PC-9 (cell line): ENCODE measurements at regions not wholly inside any gene's neighbourhood (a gene's known extent, or its start where the extent isn't known, plus 50 kb on each side); places are given as distances from the start of the nearest gene placed in this dataset.

ENCODE experiments used
- BruUV-seq: library from RNA; stranded (reverse); fragments of 400-500 nt; replicated peaks from 2 replicates; lab custom pipeline; 2021; lab: Mats Ljungman, UMichigan
- CTCF ChIA-PET: fragments of 300-600 bp; sonication (Branson Sonifier 250); formaldehyde crosslinking; loops from one replicate; lab custom pipeline; 2022; ENCODE audit warnings: antibody characterized with exemption; lab: Charles Lee
- POLR2A ChIA-PET: fragments of 300-600 bp; sonication (Branson Sonifier 250); formaldehyde crosslinking; loops from one replicate; lab custom pipeline; 2022; ENCODE audit warnings: antibody characterized with exemption; ENCODE audit not compliant: unreplicated experiment; lab: Charles Lee
- DNase-seq, 2 experiments: peaks; one replicate each; pipeline versions ENCODE4 v3.0.0 to v3.0.0-alpha.2; 2015 to 2022; ENCODE audit warnings: mixed read lengths in 1 of 2
- H2AFZ ChIP-seq: fragments of 200-600 bp; sonication (generic); 2 replicates; pipeline ENCODE4 v1.8.1; 2017; ENCODE audit warnings: antibody characterized with exemption
- H3F3A ChIP-seq: fragments of 200-600 bp; sonication (generic); 2 replicates; pipeline ENCODE4 v1.8.1; 2017; ENCODE audit warnings: antibody characterized with exemption, mild to moderate bottlenecking, low read depth; ENCODE audit not compliant: insufficient read depth
- H3K27ac ChIP-seq: fragments of 200-600 bp; sonication (generic); 2 replicates; pipeline ENCODE4 v1.6.1; 2016; ENCODE audit warnings: mixed run types
- H3K27me3 ChIP-seq: fragments of 200-600 bp; sonication (generic); 2 replicates; pipeline ENCODE4 v1.6.1; 2016; ENCODE audit warnings: low read depth, mixed run types; ENCODE audit not compliant: insufficient read depth
- H3K36me3 ChIP-seq: fragments of 200-600 bp; sonication (generic); 2 replicates; pipeline ENCODE4 v1.6.1; 2016; ENCODE audit warnings: low read depth, mixed run types
- H3K4me1 ChIP-seq: fragments of 200-600 bp; sonication (generic); replicated peaks from 2 replicates; pipeline ENCODE4 v1.6.1; 2016; ENCODE audit warnings: mixed run types; ENCODE audit not compliant: insufficient read depth
- H3K4me2 ChIP-seq: fragments of 200-600 bp; sonication (generic); 2 replicates; pipeline ENCODE4 v1.6.1; 2017; ENCODE audit warnings: mixed run types
- H3K4me3 ChIP-seq: fragments of 200-600 bp; sonication (generic); 2 replicates; pipeline ENCODE4 v1.6.1; 2016; ENCODE audit warnings: mixed run types
- H3K79me2 ChIP-seq: fragments of 200-600 bp; sonication (generic); 2 replicates; pipeline ENCODE4 v1.6.1; 2017; ENCODE audit warnings: low read depth, mixed run types
- H3K9me2 ChIP-seq: fragments of 200-600 bp; sonication (generic); 2 replicates; pipeline ENCODE4 v1.8.1; 2017; ENCODE audit warnings: mild to moderate bottlenecking; ENCODE audit not compliant: insufficient read depth
- H3K9me3 ChIP-seq: fragments of 200-600 bp; sonication (generic); 2 replicates; pipeline ENCODE4 v1.8.1; 2016; ENCODE audit warnings: low read depth; ENCODE audit not compliant: insufficient read depth
- H4K20me1 ChIP-seq: fragments of 200-600 bp; sonication (generic); 2 replicates; pipeline ENCODE4 v1.8.1; 2017; ENCODE audit not compliant: insufficient read depth
- EZH2 ChIP-seq: fragments of 200-600 bp; sonication (generic); IDR thresholded peaks from 2 replicates; pipeline ENCODE4 v1.8.0; 2017; ENCODE audit warnings: antibody characterized with exemption, low read depth
- intact Hi-C: fragments of 100-400 bp; cut with micrococcal nuclease; formaldehyde crosslinking; loops from one replicate; pipeline ENCODE4 v1.10.0; 2022; ENCODE audit not compliant: unreplicated experiment
- TF ChIP-seq, protein P1 (sequence below): fragments of 200-600 bp; sonication (generic); conservative IDR thresholded peaks from 2 replicates; pipeline ENCODE4 v1.6.1; 2017; ENCODE audit warnings: mixed run types, antibody characterized with exemption, mild to moderate bottlenecking, moderate library complexity

DNA sequence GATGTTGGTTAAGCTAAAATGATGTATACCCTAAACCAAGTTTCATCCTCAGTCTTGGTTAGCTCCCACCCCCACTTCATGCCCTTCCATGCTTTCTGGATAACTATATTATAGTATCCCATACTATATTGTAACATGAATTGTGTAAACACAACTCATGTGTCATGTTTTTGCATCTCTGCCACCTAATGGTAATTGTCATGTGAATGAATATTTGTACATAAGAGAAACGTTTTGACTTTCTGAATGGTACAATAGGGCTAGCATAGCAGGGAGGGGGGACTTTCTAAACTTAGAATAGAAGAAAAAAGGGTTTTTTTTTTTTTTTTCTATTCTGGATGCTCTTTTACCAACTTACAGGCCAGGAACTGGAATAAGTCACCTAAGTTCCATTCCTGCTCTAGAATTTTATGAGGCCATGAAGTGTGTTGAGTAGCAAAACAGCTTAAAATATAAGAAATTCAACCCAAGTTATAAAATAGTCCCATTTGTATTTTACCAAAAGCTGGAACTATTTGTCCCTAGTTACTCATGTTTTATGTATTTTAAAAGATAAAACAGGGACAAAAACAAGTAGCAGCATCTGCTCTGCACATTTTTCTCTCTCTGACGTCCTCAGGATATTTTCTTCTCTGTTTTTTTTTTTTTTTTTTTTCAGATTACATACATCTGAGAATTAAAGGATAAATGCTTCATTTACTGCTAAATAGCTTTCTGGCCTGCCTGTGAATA is 77.4 kb downstream of the HLX start:
- H3K4me1 ChIP-seq = peaks cover 13% of the 10 kb centered on the region
- no TSS peak for BruUV-seq
- H4K20me1 ChIP-seq = no peaks in the 10 kb centered on the region
- POLR2A ChIA-PET = no interaction called here
- no peaks in the 10 kb centered on the region for H3K27me3 ChIP-seq
- CTCF ChIA-PET = interaction anchor here (0.7 kb wide), 2 partner anchors 68 to 545 kb away, joined by 3 to 13 read pairs; no protein-coding TSS in a partner anchor
- no peak for DNase-seq
- H3K36me3 ChIP-seq = no peaks in the 10 kb centered on the region
- no peak overlapping the region; the same call in 1 of the 2 replicates for H2AFZ ChIP-seq
- H3F3A ChIP-seq = peaks cover 4% of the 10 kb centered on the region; the same call in 1 of the 2 replicates
- intact Hi-C loops = no loop called here
- H3K27ac ChIP-seq = no peak overlapping the region
- TF ChIP-seq, protein P1, sequence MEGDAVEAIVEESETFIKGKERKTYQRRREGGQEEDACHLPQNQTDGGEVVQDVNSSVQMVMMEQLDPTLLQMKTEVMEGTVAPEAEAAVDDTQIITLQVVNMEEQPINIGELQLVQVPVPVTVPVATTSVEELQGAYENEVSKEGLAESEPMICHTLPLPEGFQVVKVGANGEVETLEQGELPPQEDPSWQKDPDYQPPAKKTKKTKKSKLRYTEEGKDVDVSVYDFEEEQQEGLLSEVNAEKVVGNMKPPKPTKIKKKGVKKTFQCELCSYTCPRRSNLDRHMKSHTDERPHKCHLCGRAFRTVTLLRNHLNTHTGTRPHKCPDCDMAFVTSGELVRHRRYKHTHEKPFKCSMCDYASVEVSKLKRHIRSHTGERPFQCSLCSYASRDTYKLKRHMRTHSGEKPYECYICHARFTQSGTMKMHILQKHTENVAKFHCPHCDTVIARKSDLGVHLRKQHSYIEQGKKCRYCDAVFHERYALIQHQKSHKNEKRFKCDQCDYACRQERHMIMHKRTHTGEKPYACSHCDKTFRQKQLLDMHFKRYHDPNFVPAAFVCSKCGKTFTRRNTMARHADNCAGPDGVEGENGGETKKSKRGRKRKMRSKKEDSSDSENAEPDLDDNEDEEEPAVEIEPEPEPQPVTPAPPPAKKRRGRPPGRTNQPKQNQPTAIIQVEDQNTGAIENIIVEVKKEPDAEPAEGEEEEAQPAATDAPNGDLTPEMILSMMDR = no peak
- TF ChIP-seq EZH2 = no peak
- H3K9me3 ChIP-seq = peaks cover 4% of the 10 kb centered on the region
- no peaks in the 10 kb centered on the region for H3K79me2 ChIP-seq
- H3K4me3 ChIP-seq = no peak overlapping the region
- H3K4me2 ChIP-seq = no peak overlapping the region
- H3K9me2 ChIP-seq = no peaks in the 10 kb centered on the region

DNA sequence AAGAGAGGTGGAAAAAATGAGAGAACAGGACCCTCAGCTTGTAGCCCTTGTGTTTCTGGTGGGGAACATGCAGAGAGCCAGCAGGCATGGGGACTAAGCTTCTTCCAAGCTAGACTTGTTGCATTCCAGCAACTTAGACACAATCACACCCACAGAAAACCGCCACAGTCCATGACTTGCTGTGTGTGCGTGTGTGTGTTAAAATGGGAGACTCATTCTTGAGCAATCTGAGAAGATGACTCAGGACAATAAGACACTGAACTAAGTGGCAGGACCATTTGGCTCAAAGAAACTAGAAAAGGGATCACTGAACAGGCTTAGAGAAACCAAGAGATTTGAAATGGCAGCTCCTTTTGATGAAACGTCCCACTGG is 78.0 kb downstream of the HLX start:
- CTCF ChIA-PET = interaction anchor here (0.7 kb wide), 2 partner anchors 69 to 544 kb away, joined by 3 to 13 read pairs; no protein-coding TSS in a partner anchor
- Histone ChIP-seq H3K4me2 (no peak overlapping the region), H3K4me3 (no peak overlapping the region), H3K36me3 (no peaks in the 10 kb centered on the region), H3F3A (peaks cover 10% of the 10 kb centered on the region; the same call in 1 of the 2 replicates), H3K9me3 (peaks cover 4% of the 10 kb centered on the region), H4K20me1 (no peaks in the 10 kb centered on the region), H3K4me1 (peaks cover 18% of the 10 kb centered on the region), H3K27ac (no peak overlapping the region), H2AFZ (no peak overlapping the region; the same call in 1 of the 2 replicates), H3K79me2 (no peaks in the 10 kb centered on the region), H3K27me3 (no peaks in the 10 kb centered on the region), H3K9me2 (no peaks in the 10 kb centered on the region)
- TF ChIP-seq EZH2 = no peak
- TF ChIP-seq, protein P1 = no peak
- BruUV-seq = no TSS peak
- DNase-seq = no peak
- POLR2A ChIA-PET = no interaction called here
- intact Hi-C loops = no loop called here

DNA sequence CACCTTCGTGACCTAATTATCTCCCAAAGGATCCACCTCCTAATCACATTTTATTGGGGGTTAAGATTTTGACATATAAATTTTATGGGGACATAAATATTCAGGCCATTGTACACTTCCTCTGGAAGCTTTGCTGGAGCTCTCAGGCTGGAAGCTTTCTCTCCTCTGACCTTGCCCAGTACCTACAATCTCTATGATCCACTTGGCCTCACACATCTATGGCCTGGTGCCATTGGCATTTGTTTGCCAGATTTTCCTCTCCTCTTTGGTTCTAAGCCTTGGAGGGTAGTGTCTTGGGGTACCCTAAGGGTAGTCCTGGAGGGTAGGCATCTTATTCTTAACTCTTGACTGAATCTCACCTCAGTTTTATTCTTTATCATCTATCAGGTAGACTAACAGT is 79.0 kb downstream of the HLX start:
- H3K9me3 ChIP-seq = peaks cover 4% of the 10 kb centered on the region
- H2AFZ ChIP-seq = no peak overlapping the region
- no peaks in the 10 kb centered on the region for H3K27me3 ChIP-seq
- DNase-seq = no peak
- TF ChIP-seq, protein P1 = no peak
- no peak for TF ChIP-seq EZH2
- H3K4me1 ChIP-seq = peaks cover 26% of the 10 kb centered on the region
- no peak overlapping the region for H3K4me3 ChIP-seq
- intact Hi-C loops = no loop called here
- H3K36me3 ChIP-seq = no peaks in the 10 kb centered on the region
- ChIA-PET CTCF (no interaction called here), POLR2A (no interaction called here)
- H3K9me2 ChIP-seq = no peaks in the 10 kb centered on the region
- H4K20me1 ChIP-seq = no peaks in the 10 kb centered on the region
- H3K79me2 ChIP-seq = no peaks in the 10 kb centered on the region
- no TSS peak for BruUV-seq
- no peak overlapping the region for H3K27ac ChIP-seq
- no peak overlapping the region for H3K4me2 ChIP-seq
- H3F3A ChIP-seq = peaks cover 18% of the 10 kb centered on the region; the same call in 1 of the 2 replicates
